GM18498 (cell line): ENCODE measurements at regions not wholly inside any gene's neighbourhood (a gene's known extent, or its start where the extent isn't known, plus 50 kb on each side); places are given as distances from the start of the nearest gene placed in this dataset.

ENCODE experiments used
- ATAC-seq: cut with Tn5 transposase; IDR thresholded peaks from one replicate; pipeline ENCODE4 v1.9.1; 2021; ENCODE audit warnings: mild to moderate bottlenecking, moderate library complexity; ENCODE audit not compliant: unreplicated experiment

DNA sequence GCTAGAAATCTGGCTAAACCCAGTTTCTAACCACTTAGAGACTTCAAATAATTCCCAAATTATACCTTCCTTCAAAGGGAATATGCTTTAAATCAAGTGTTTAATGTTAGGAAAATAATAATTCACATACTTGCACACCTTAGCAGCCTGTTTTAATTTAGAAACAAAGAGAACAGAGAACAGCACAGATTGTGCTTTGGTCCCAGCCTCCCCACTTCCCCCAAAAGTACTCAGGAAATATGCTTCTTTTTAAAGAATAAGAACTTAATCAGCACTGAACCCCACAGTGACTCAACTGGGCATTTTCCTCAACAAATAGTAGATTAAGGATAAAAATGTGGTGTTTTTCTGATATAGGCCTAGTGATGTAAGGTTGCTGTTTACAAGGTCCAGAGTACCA, 295.8 kb downstream of the GBA3 start:
- no peak for ATAC-seq

DNA sequence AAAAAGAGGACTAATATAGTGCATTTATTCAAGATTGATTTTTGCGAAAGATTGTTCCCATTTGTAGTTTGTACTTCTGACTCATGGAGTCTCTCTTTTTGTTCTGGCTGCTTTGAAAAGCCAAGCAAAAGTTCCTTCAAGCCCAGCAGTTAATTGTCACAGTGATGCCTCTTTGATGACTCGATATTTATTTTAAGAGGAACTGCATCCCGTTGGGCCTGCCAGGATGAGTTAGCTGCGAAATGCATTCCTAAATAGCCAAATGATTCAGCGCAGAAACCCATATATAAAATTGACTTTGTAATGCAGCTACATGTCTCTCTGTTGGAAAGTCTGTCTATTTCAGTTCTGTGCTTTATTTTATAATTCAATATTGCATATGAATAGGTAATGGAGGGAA, 295.1 kb downstream of the GBA3 start:
- ATAC-seq, result no peak

DNA sequence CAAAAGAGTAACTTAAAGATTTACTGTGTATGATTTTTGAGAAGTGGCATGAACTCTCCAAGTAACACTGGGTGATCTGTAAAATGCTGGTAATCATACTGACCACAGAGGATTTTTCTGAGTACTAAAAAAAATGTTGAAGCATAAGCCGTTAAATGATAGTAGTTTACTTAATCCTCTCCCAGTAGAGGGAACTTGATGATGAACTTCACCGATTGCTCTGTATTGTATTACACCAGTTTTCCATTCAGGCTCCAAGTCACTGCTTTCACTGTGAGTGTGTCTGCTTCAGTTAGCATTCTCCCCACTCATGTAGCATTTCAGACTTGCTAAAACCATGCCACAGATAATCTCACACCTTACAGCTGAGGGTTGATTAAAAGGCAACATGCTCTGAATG, 294.1 kb downstream of the GBA3 start:
- ATAC-seq, result no peak

DNA sequence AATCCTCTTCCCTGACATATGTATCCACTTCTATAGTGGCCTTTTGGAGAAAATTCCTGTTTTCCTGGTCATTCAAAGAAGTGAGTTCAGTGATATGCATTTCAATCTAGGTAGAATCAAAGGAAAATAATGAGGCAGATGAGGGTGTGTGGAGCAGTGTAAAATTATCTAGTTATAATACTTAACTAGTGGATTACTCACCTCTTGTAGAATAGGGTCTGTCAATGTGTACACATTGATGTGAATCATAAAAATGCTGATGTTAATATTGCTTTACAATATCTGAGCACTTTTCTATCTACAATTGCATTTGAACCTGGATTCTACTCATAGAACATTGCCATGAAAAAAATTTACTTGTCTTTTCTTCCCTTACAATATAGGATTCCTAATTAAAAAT, 293.5 kb downstream of the GBA3 start:
- ATAC-seq, result no peak

DNA sequence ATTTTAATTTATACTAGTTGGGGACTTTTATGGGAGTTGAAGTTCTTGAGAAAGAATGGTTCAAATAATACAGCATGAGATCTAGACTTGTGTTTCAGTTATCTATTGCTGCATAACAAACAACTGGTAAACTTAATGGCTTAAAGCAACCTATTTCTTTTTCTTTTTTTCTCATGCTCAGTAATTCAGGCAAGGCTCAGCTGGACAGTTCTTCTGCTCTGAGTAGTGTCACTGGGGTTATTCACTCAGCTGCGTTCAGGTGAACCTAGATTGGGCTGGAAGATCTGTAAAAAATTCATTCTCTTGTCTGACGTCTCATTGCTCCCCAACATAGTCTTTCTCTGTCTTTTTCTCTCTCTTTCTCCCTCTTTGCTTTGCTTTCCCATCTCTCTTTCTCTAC, 291.7 kb downstream of the GBA3 start:
- no peak for ATAC-seq

DNA sequence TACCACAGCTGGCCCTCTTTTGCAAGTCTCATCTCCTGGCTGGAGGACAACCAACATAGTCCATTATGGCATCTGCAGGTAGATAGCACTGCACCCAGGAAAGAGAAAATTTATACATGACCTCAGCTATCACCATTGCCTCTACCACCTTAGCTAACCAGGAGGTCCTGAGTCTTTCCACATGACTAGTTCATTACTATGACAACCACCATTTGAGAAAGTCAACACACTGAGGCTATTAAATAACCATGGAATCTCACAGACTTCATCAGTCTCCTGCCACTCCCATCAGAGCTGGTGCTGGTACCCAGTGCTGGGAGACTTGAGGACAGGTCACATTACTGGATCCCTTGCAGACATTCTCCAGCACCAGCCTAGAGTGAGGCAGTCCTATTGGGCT, 285.9 kb downstream of the GBA3 start:
- ATAC-seq, result no peak

DNA sequence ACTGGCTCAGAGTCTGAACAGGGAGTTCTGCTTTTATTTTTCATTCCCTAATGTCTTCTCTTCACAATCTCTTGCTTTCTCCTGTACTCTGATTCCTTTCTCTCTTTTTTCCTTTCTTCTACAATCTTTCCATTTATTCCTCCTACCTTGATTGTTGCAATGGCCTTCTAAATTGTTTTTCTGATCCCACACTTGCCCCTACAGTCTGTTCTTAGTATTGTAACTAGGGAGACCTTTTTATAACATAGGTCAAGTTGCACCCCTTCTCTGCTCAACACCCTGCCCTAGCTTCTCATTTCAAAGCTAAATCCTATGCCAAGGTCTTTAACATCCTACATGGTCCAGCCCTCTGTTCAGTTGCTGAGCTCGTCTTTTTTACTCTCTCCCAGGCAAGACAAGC, 277.9 kb downstream of the GBA3 start:
- ATAC-seq, result no peak

DNA sequence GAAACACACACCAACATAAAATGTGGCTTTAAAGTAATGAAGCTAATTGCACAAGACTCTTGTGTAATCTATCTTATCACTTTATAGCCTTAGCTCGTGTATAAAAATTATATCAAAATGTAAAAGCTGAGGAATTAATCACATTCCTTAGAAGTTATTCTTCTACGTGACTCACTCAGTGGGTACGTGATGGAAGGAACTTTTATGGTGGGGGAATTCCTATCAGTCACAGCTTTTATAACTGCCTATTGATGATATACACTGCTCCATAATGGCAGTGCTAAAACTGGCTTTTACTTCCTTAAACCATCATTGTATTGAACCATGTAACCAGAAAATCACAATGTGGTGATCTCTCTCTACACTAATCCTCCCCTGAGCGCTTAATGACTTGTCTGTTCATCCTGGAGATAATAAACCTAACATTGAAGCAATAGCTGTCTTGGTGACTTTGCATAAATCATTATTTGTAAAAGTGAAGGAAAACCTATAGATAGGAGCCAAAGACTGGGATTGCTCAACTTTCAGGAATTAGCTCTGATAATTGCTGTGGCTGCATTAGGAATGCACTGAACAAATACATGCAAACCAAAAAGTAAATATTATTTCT, 276.7 kb downstream of the GBA3 start:
- ATAC-seq, result no peak

DNA sequence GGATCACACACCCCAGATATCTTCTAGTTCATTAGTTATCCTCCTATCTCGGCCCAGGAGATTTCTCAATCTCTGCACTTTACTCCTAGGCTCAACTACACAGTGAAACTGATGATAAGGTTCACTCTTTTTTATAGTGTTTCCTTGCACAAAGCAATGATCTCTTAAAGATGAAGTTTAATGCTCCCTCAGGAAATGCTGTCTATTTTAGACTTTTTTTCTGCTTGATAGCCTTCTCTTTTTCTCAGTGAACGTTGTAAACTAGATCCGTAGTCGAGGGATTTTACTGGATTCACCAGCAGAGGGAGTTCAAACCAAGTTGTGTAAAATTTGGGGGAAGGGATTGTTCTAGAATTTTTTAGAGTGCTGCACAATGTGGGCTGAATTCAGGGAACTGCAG, 269.6 kb downstream of the GBA3 start:
- no peak for ATAC-seq

DNA sequence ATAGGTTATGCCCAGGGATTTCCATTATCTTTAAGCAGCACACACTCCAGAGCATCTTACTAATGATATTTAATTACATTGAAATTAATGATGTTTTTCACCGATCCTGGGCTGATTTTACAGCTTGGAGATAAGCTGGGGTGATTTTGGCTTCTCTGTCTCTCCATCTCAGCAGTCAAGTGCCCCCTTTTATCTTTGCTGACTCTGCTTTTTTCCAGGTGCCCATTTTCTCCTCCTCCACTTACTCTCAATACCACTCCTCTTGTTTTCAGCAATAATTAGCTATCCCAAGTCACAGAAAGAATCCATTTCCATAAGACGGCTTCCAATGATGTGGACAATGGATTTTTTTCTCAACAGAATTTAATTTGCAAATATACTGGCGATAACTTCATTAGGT, 266.7 kb downstream of the GBA3 start:
- ATAC-seq, result no peak

DNA sequence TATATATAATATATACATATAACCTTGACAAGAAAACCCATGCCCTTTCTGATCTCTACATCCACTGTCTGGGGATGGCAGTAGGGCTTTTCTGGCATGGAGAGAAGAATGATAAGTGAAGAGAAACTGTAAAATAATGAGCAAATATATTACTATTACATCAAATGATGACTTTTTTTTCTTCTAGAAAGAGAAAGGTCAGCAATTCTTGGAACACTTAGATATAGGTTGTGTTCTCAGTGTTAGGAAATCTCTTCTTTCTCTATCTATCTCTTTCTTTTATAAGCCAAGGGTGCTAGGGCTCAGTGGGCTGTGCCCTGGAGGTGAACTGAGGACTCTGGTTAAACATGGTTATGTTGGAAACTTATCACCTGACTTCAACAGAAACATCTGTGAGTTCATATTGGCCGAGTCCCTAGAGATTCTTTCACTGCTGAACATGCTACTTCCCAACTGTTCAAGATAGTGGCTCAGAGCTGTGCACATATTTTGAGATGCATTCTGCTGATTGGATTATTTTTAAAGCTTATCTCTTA, 265.1 kb downstream of the GBA3 start:
- ATAC-seq, result no peak

DNA sequence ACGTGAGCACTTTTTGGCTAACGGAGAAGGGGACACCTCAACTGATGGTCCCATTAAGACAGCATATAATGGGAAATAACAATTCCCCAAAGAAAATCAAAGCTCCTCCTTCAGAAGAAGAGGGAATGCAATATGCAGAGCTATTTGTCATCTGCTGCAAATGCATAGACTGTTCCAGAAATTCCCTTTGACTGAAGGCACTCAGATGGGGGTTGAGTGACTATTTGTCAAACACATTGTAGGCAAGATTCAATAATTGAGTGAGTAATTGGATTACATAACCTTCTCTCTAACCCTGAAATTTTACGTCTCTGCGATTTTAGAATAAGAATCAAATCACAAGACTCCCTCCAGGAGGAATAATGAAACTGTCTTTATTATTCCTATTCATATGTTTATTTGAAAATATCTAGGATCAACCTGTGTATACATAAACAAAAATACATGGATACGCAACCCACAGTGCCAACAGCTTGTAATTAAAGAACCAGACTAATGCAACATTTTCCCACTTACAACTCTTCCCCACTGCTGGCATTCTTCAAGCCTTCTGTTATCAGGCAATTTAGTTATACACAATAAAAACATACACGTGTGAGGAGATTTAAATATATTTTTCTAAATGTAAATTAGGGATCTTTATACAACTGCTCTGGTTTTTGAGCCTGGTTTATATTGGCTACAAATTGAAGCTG, 256.6 kb downstream of the GBA3 start:
- ATAC-seq, result no peak

DNA sequence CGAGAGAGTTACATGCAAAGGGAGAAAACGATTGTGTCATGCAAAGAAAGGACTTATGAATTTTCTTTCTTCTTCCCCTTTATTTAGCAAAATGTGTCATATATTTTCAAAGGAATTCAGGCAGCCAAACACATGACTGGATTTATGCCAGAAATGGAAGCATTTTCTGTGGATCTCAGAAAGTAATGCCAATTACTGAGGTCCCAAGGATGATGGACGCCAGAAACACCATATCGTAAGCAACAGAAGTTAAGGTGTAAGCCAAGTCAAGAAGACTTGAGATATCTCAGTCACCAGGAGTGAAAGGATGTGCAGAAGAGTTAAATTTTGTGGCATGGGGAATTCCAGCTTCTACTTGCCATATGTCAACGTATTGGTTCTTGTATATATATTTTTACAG, 255.1 kb downstream of the GBA3 start:
- no peak for ATAC-seq

DNA sequence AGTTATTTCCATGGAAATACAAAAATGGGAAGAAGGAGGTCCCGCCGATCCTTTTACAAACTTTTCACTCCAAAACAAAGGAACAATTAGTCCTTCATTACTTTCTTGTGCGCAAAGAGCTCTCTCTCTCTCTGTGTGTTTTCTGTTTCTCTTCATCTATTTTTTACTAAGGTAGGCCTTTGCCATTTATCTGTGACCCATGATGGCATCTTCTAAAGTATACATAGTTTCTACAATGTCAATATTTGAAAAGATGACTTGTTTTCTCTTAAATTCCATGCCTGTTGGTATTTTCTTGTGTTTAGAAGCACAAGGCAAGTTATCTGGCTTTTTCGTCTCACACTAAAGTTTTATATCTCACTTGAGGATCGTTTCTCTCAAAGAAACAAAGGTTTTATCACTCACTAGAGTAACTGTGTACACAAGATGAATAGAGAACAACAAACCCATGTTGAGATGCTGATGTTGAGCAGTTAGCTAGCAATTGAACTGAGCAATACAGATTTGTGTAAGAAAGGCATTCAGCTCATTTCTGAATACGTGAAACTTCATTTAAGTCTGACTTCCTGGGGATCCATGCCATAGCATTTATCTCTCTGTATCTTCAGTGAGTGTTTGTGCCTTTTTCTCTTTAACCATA, 250.3 kb downstream of the GBA3 start:
- ATAC-seq, result no peak

DNA sequence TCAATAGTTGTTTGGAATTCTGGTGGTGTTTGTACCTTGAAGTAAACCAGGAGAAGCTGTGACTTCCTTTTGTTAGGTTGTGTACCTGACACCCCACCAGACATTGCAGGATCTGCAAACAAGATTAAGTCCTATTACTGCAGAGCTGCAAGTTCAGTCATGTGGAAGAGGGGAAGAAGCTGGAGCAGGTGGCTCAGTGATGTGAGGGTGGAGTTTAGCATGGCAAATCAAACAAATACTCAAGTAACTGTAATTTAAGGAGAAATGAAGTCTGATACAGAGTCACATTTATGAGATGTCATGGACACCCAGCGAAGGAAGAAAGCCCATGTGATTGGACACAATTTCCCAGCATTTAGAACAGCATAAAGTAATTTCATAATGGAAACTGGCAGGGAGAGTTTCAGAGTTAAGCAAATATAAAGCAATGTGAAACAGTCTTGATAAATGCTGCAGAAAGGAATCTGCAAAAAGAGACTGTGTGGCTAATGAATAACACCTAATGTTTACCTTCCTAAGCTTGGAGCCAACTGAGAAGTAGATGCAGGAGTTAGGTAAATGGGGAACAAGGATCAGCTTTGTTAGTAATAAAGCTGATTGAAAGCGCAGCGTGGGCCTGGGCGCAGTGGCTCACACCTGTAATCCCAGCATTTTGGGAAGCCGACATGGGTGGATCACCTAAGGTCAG, 249.1 kb downstream of the GBA3 start:
- no peak for ATAC-seq

DNA sequence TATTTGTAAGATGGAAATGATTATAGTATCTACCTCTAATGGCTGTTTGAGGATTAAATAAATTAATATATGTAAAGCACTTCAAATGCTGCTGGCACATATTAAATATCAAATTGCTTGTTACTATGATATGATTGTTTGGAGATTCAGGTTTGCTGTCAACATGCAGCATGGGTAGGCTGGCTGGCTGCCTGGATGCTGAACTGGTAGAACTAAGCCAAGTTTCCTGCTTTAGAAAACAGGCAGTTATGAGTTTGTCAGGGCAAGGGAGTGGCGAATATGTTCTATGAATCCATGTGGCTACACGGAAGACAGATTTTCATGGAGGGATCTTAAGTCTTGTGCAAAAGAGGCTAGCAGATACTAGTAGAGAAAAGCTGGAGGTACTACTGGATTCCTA, 239.6 kb downstream of the GBA3 start:
- no peak for ATAC-seq

DNA sequence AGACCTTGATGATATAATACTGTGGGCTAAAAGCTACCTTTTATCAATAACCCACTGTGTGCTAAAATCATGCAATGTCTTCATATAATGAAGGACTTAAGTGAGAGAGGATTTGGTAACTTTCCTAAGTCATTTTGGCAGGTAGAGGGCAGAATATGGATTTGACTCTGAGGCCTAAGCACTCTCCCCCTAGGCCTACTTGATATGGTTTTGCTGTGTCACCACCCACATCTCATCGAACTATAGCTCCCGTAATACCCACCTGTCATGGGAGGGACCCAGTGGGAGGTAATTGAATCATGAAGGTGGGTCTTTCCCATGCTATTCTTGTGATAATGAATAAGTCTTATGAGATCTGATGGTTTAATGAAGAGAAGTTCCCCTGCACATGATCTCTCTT, 229.7 kb downstream of the GBA3 start:
- no peak for ATAC-seq

DNA sequence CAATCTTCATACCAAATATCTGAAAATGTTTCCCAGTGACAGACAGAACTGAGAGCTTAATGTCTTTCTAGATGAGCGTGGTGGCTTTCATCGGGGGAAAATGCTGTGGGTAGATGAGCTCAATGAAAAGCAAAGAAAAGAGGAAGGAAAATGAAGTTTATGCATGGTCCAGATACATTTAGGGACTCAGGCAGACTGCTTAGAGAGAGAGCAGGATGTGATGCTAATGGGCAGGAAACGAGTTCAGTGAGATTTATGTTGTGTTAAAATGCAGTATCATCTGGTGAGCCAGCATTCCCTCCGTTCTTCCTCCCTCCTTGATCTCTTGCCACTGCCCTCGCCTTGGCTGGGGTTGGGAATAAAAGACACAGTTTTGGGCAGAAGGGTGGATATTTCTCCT, 229.2 kb downstream of the GBA3 start:
- no peak for ATAC-seq

DNA sequence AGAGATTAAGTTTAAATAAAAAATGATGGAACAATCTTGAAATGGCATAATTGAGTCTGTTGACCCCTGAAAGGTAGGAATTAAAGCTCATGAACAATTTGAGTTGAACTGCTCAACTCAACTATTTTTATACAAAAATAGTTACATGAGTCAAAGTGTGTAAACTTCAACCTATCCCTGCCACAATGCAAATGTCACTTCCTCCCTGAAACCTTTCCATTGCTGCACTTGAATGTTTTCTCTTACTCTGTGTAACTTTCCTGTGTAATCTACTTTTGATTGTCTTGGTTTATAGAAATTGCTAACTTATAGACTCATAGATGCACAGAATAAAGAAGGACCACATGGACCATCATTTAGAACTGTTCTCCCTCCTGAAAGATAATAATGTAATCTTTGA, 218.5 kb downstream of the GBA3 start:
- ATAC-seq, result no peak

DNA sequence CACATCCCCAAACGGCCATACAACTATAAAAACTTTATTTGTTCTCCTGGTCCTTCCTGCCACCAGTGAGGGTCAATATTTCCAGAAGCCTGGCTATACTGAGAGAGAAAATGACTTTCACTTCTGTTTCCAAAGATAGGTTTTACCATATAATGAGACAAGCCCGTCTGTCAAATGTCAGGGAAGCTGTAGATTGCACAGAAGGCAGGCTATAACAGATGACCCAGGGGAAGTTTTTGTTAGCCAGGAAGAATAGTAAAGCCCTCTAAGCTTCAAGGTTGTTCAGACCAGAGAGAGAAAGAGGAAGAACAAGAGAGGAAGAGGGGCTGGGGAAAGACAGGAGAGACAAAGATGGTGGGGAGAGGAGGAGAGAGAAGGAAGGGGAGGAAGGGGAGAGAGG, 217.5 kb downstream of the GBA3 start:
- no peak for ATAC-seq

DNA sequence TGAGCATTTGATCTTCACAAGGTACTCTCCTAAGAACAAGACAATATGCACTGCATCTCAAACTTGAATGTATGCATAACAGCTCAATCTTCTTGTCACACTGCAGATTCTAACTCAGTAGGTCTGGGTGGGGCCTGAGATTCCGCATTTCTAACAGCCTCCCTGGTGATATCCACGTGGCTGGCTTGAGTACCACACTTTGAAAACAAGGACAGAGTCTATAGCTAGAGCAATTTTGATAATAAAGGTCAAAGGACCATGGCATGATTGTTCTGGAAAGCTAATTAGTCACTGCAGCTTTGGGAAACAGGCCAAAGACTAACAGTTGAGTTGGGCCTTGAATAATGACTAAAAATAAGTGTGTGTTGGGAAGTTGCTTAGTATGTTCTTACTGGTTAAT, 213.3 kb downstream of the GBA3 start:
- no peak for ATAC-seq

DNA sequence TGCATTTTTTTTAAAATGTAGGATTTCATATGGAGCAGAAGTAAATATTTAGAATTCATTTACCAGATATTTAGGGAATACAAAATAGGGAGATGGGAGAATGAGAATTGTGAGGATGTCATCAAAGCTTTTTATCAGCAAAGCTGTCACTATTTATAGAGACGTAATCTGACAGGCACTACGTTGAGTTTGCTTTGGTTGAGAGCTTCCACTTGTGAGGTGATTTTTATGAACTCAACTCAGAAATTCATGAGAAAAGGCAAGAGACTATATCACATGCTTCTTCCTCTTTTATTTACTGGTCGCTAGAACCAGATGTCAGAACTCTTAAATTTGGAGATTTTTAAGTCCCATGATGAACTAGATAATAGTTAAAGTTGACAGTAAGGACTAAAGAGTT, 211.2 kb downstream of the GBA3 start:
- ATAC-seq, result no peak
